ENCODE measurements at regions not wholly inside any gene's neighbourhood (a gene's known extent, or its start where the extent isn't known, plus 50 kb on each side); places are given as distances from the start of the nearest gene placed in this dataset.

- Histone ChIP-seq H3K9ac (ENCODE audit: low read depth, low read length) (no peak overlapping the region), H3K79me2 (ENCODE audit: insufficient read depth, low read length) (no peaks in the 10 kb centered on the region), H3K4me3 (ENCODE audit: low read depth in 1 of 2, low read length in 2 of 2) (no peak overlapping the region), H3K27me3 (ENCODE audit: insufficient read depth, low read length, poor library complexity) (no peaks in the 10 kb centered on the region), H3K4me2 (ENCODE audit: insufficient read depth, low read length) (no peak overlapping the region), H3K9me3 (ENCODE audit: insufficient read depth, low read length, severe bottlenecking) (no peaks in the 10 kb centered on the region), H4K20me1 (ENCODE audit: insufficient read depth, low read length) (no peaks in the 10 kb centered on the region), H3K4me1 (ENCODE audit: insufficient read depth, low read length) (no peaks in the 10 kb centered on the region), H3K36me3 (ENCODE audit: insufficient read depth, low read length) (no peaks in the 10 kb centered on the region), H3K27ac (ENCODE audit: low read length) (no peak overlapping the region), H2AFZ (ENCODE audit: low read depth, low read length) (no peak overlapping the region)
- TF ChIP-seq CTCF (IDR thresholded peaks at IDR 0.05; ENCODE audit: borderline replicate concordance, extremely low read depth, low read length, poor library complexity, severe bottlenecking) (no peak), EZH2 (IDR thresholded peaks at IDR 0.05; ENCODE audit: borderline replicate concordance, low read depth, low read length, severe bottlenecking) (no peak)
- ATAC-seq (ENCODE audit: insufficient read depth, low read depth) (no peak), DNase-seq (no peak)
Measured at GRCh38 chr7:33711231-33712019, 193.9 kb upstream of the BMPER start.

- Histone ChIP-seq H3K27ac (ENCODE audit: low read length) (no peak overlapping the region), H2AFZ (ENCODE audit: low read depth, low read length) (no peak overlapping the region), H3K27me3 (ENCODE audit: insufficient read depth, low read length, poor library complexity) (no peaks in the 10 kb centered on the region), H3K36me3 (ENCODE audit: insufficient read depth, low read length) (no peaks in the 10 kb centered on the region), H3K79me2 (ENCODE audit: insufficient read depth, low read length) (no peaks in the 10 kb centered on the region), H3K9me3 (ENCODE audit: insufficient read depth, low read length, severe bottlenecking) (no peaks in the 10 kb centered on the region), H3K4me2 (ENCODE audit: insufficient read depth, low read length) (no peak overlapping the region), H3K9ac (ENCODE audit: low read depth, low read length) (no peak overlapping the region), H4K20me1 (ENCODE audit: insufficient read depth, low read length) (no peaks in the 10 kb centered on the region), H3K4me1 (ENCODE audit: insufficient read depth, low read length) (no peaks in the 10 kb centered on the region), H3K4me3 (ENCODE audit: low read depth in 1 of 2, low read length in 2 of 2) (no peak overlapping the region)
- DNase-seq = no peak
- no peak for ATAC-seq (ENCODE audit: insufficient read depth, low read depth)
- TF ChIP-seq CTCF (IDR thresholded peaks at IDR 0.05; ENCODE audit: borderline replicate concordance, extremely low read depth, low read length, poor library complexity, severe bottlenecking) (no peak), EZH2 (IDR thresholded peaks at IDR 0.05; ENCODE audit: borderline replicate concordance, low read depth, low read length, severe bottlenecking) (no peak)
Measured at GRCh38 chr7:33712020-33712414, 193.3 kb upstream of the BMPER start.

- Histone ChIP-seq H4K20me1 (ENCODE audit: insufficient read depth, low read length) (no peaks in the 10 kb centered on the region), H3K4me3 (ENCODE audit: low read depth in 1 of 2, low read length in 2 of 2) (no peak overlapping the region), H2AFZ (ENCODE audit: low read depth, low read length) (no peak overlapping the region), H3K79me2 (ENCODE audit: insufficient read depth, low read length) (no peaks in the 10 kb centered on the region), H3K9me3 (ENCODE audit: insufficient read depth, low read length, severe bottlenecking) (no peaks in the 10 kb centered on the region), H3K4me1 (ENCODE audit: insufficient read depth, low read length) (no peaks in the 10 kb centered on the region), H3K36me3 (ENCODE audit: insufficient read depth, low read length) (no peaks in the 10 kb centered on the region), H3K9ac (ENCODE audit: low read depth, low read length) (no peak overlapping the region), H3K4me2 (ENCODE audit: insufficient read depth, low read length) (no peak overlapping the region), H3K27ac (ENCODE audit: low read length) (no peak overlapping the region), H3K27me3 (ENCODE audit: insufficient read depth, low read length, poor library complexity) (no peaks in the 10 kb centered on the region)
- ATAC-seq (ENCODE audit: insufficient read depth, low read depth) = no peak
- DNase-seq = no peak
- TF ChIP-seq EZH2 (IDR thresholded peaks at IDR 0.05; ENCODE audit: borderline replicate concordance, low read depth, low read length, severe bottlenecking) (no peak), CTCF (IDR thresholded peaks at IDR 0.05; ENCODE audit: borderline replicate concordance, extremely low read depth, low read length, poor library complexity, severe bottlenecking) (no peak)
Measured at GRCh38 chr7:33714208-33714607, 191.1 kb upstream of the BMPER start.
